Sciatic nerve (tissue), 2 donors: ENCODE measurements at regions not wholly inside any gene's neighbourhood (a gene's known extent, or its start where the extent isn't known, plus 50 kb on each side); places are given as distances from the start of the nearest gene placed in this dataset.

Experiments used
- ATAC-seq: fragments of 200-7000 bp; cut with Tn5 transposase; one replicate; pipeline ENCODE4 v1.9.1; 2020; ENCODE audit warnings: mild to moderate bottlenecking, moderate library complexity
- DNase-seq: peaks from one replicate; pipeline ENCODE4 v3.0.0-alpha.2; 2020; ENCODE audit warnings: low spot score
- intact Hi-C: fragments of 100-400 bp; cut with DNase I; formaldehyde crosslinking; loops from one replicate; pipeline ENCODE4 v1.14.2; 2022
- donor health status: DM: no; HTN: no; CAD: no.
- donor health status: DM: no; HTN: no; CAD: no.

- intact Hi-C loops, result no loop called here
- DNase-seq, result no peak
- no peak for ATAC-seq
These were observed 292.2 kb downstream of the RRAGC start for GRCh38 chr1:38567401-38567800.

- intact Hi-C loops, result no loop called here
- ATAC-seq (no peak), DNase-seq (no peak)
These were observed 294.5 kb downstream of the RRAGC start for GRCh38 chr1:38565020-38565491.

GRCh38 chr1:38563942-38564735 is 295.4 kb downstream of the RRAGC start:
- ATAC-seq, result no peak
- no peak for DNase-seq
- intact Hi-C loops, result no loop called here

- intact Hi-C loops, result no loop called here
- DNase-seq, result no peak
- no peak for ATAC-seq
These were observed 297.8 kb downstream of the RRAGC start for GRCh38 chr1:38561725-38562124.

- no peak for DNase-seq
- intact Hi-C loops, result no loop called here
- ATAC-seq, result no peak
These were observed 298.5 kb downstream of the RRAGC start for GRCh38 chr1:38561110-38561509.

- intact Hi-C loops, result no loop called here
- ATAC-seq (no peak), DNase-seq (no peak)
These were observed 299.1 kb downstream of the RRAGC start for GRCh38 chr1:38560457-38560856.

- DNase-seq, result peak; percentile 62
- peak; percentile 66 for ATAC-seq
- intact Hi-C loops, result no loop called here
These were observed 300.0 kb downstream of the RRAGC start for GRCh38 chr1:38559446-38560165.

- intact Hi-C loops, result no loop called here
- no peak for DNase-seq
- no peak for ATAC-seq
These were observed 300.8 kb downstream of the RRAGC start for GRCh38 chr1:38558500-38559445.

GRCh38 chr1:38558055-38558454 is 301.5 kb downstream of the RRAGC start:
- ATAC-seq (no peak), DNase-seq (no peak)
- intact Hi-C loops, result no loop called here

GRCh38 chr1:38555594-38555993 is 304.0 kb downstream of the RRAGC start:
- DNase-seq (no peak), ATAC-seq (no peak)
- intact Hi-C loops, result no loop called here

- DNase-seq, result no peak
- no peak for ATAC-seq
- intact Hi-C loops, result no loop called here
These were observed 304.4 kb downstream of the RRAGC start for GRCh38 chr1:38555130-38555529.

GRCh38 chr1:38551318-38552307 is 308.0 kb downstream of the RRAGC start:
- ATAC-seq (no peak), DNase-seq (no peak)
- intact Hi-C loops, result no loop called here

GRCh38 chr1:38549191-38549590 is 310.4 kb downstream of the RRAGC start:
- intact Hi-C loops, result no loop called here
- DNase-seq (no peak), ATAC-seq (no peak)

- intact Hi-C loops, result no loop called here
- no peak for ATAC-seq
- DNase-seq, result no peak
These were observed 312.3 kb downstream of the RRAGC start for GRCh38 chr1:38547321-38547720.

GRCh38 chr1:38546636-38547035 is 312.9 kb downstream of the RRAGC start:
- no peak for ATAC-seq
- no peak for DNase-seq
- intact Hi-C loops, result no loop called here

- intact Hi-C loops, result no loop called here
- ATAC-seq, result no peak
- no peak for DNase-seq
These were observed 318.3 kb downstream of the RRAGC start for GRCh38 chr1:38541223-38541622.

GRCh38 chr1:38539931-38540330 is 319.6 kb downstream of the RRAGC start:
- DNase-seq, result no peak
- intact Hi-C loops, result loop anchor here (2.0 kb wide), 1 partner anchor 17 kb away; no protein-coding TSS in a partner anchor
- ATAC-seq, result no peak

GRCh38 chr1:38538834-38539233 is 320.7 kb downstream of the RRAGC start:
- ATAC-seq, result no peak
- DNase-seq, result no peak

More at GRCh38 chr1:38538834-38539233, 320.7 kb downstream of the RRAGC start:
- intact Hi-C loops, result loop anchor here (2.0 kb wide), 1 partner anchor 18 kb away; no protein-coding TSS in a partner anchor
